PC-9 (cell line): ENCODE measurements at regions not wholly inside any gene's neighbourhood (a gene's known extent, or its start where the extent isn't known, plus 50 kb on each side); places are given as distances from the start of the nearest gene placed in this dataset.

Experiments
- BruUV-seq: library from RNA; stranded (reverse); fragments of 400-500 nt; replicated peaks from 2 replicates; lab custom pipeline; 2021; lab: Mats Ljungman, UMichigan
- CTCF ChIA-PET: fragments of 300-600 bp; sonication (Branson Sonifier 250); formaldehyde crosslinking; loops from one replicate; lab custom pipeline; 2022; ENCODE audit warnings: antibody characterized with exemption; lab: Charles Lee
- POLR2A ChIA-PET: fragments of 300-600 bp; sonication (Branson Sonifier 250); formaldehyde crosslinking; loops from one replicate; lab custom pipeline; 2022; ENCODE audit warnings: antibody characterized with exemption; ENCODE audit not compliant: unreplicated experiment; lab: Charles Lee
- DNase-seq, 2 experiments: peaks; one replicate each; pipeline versions ENCODE4 v3.0.0 to v3.0.0-alpha.2; 2015 to 2022; ENCODE audit warnings: mixed read lengths in 1 of 2
- H2AFZ ChIP-seq: fragments of 200-600 bp; sonication (generic); 2 replicates; pipeline ENCODE4 v1.8.1; 2017; ENCODE audit warnings: antibody characterized with exemption
- H3F3A ChIP-seq: fragments of 200-600 bp; sonication (generic); 2 replicates; pipeline ENCODE4 v1.8.1; 2017; ENCODE audit warnings: antibody characterized with exemption, mild to moderate bottlenecking, low read depth; ENCODE audit not compliant: insufficient read depth
- H3K27ac ChIP-seq: fragments of 200-600 bp; sonication (generic); 2 replicates; pipeline ENCODE4 v1.6.1; 2016; ENCODE audit warnings: mixed run types
- H3K27me3 ChIP-seq: fragments of 200-600 bp; sonication (generic); 2 replicates; pipeline ENCODE4 v1.6.1; 2016; ENCODE audit warnings: low read depth, mixed run types; ENCODE audit not compliant: insufficient read depth
- H3K36me3 ChIP-seq: fragments of 200-600 bp; sonication (generic); 2 replicates; pipeline ENCODE4 v1.6.1; 2016; ENCODE audit warnings: low read depth, mixed run types
- H3K4me1 ChIP-seq: fragments of 200-600 bp; sonication (generic); replicated peaks from 2 replicates; pipeline ENCODE4 v1.6.1; 2016; ENCODE audit warnings: mixed run types; ENCODE audit not compliant: insufficient read depth
- H3K4me2 ChIP-seq: fragments of 200-600 bp; sonication (generic); 2 replicates; pipeline ENCODE4 v1.6.1; 2017; ENCODE audit warnings: mixed run types
- H3K4me3 ChIP-seq: fragments of 200-600 bp; sonication (generic); 2 replicates; pipeline ENCODE4 v1.6.1; 2016; ENCODE audit warnings: mixed run types
- H3K79me2 ChIP-seq: fragments of 200-600 bp; sonication (generic); 2 replicates; pipeline ENCODE4 v1.6.1; 2017; ENCODE audit warnings: low read depth, mixed run types
- H3K9me2 ChIP-seq: fragments of 200-600 bp; sonication (generic); 2 replicates; pipeline ENCODE4 v1.8.1; 2017; ENCODE audit warnings: mild to moderate bottlenecking; ENCODE audit not compliant: insufficient read depth
- H3K9me3 ChIP-seq: fragments of 200-600 bp; sonication (generic); 2 replicates; pipeline ENCODE4 v1.8.1; 2016; ENCODE audit warnings: low read depth; ENCODE audit not compliant: insufficient read depth
- H4K20me1 ChIP-seq: fragments of 200-600 bp; sonication (generic); 2 replicates; pipeline ENCODE4 v1.8.1; 2017; ENCODE audit not compliant: insufficient read depth
- EZH2 ChIP-seq: fragments of 200-600 bp; sonication (generic); IDR thresholded peaks from 2 replicates; pipeline ENCODE4 v1.8.0; 2017; ENCODE audit warnings: antibody characterized with exemption, low read depth
- intact Hi-C: fragments of 100-400 bp; cut with micrococcal nuclease; formaldehyde crosslinking; loops from one replicate; pipeline ENCODE4 v1.10.0; 2022; ENCODE audit not compliant: unreplicated experiment
- TF ChIP-seq, protein P1 (sequence below): fragments of 200-600 bp; sonication (generic); conservative IDR thresholded peaks from 2 replicates; pipeline ENCODE4 v1.6.1; 2017; ENCODE audit warnings: mixed run types, antibody characterized with exemption, mild to moderate bottlenecking, moderate library complexity

DNA sequence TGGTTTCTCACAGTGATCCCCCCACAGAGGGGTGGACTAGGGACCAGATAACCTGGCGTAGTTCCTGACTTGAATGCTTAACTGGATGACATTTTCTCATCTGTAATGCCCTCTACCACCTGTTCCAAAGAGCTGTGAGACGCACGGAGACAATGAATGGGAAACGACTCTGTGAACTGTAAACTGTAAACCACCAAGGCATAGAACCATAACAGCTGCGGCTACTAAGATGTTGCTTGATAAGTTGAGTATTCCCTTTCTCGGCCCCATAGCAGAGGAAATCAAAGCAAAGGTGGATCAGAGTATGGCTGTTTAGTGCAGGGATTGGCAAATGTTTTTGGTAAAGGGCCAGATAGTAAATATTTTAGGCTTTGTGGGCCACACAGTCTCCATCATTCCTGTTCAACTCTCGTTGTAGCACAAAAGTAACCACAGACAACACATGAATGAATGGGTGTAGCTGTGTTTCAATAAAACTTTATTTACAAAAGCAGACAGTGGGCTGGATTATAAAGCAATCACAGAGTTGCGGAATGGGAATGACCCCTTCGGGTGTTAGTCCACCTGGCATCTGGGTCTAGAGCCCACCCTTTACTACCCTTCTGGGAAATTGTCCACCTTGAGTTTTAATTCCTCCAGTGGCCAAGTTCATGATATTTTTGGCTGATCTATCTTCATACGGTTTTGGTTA lies 315.2 kb downstream of the RPS6KC1 start:
- Histone ChIP-seq H3K9me2 (no peaks in the 10 kb centered on the region), H3K27me3 (0 out of 2 replicates have a peak, but pooled peaks cover 2% of the 10 kb centered on the region), H3K4me1 (0 out of 2 replicates have a peak, but pooled peaks cover 3% of the 10 kb centered on the region), H3K9me3 (no peaks in the 10 kb centered on the region), H4K20me1 (no peaks in the 10 kb centered on the region), H2AFZ (no peak overlapping the region), H3K36me3 (no peaks in the 10 kb centered on the region), H3K79me2 (no peaks in the 10 kb centered on the region), H3K4me3 (no peak overlapping the region), H3F3A (no peaks in the 10 kb centered on the region), H3K4me2 (no peak overlapping the region), H3K27ac (no peak overlapping the region)
- BruUV-seq, result no TSS peak
- intact Hi-C loops, result no loop called here
- no peak for DNase-seq
- POLR2A ChIA-PET, result no interaction called here
- CTCF ChIA-PET, result no interaction called here
- no peak for TF ChIP-seq EZH2
- TF ChIP-seq, protein P1, sequence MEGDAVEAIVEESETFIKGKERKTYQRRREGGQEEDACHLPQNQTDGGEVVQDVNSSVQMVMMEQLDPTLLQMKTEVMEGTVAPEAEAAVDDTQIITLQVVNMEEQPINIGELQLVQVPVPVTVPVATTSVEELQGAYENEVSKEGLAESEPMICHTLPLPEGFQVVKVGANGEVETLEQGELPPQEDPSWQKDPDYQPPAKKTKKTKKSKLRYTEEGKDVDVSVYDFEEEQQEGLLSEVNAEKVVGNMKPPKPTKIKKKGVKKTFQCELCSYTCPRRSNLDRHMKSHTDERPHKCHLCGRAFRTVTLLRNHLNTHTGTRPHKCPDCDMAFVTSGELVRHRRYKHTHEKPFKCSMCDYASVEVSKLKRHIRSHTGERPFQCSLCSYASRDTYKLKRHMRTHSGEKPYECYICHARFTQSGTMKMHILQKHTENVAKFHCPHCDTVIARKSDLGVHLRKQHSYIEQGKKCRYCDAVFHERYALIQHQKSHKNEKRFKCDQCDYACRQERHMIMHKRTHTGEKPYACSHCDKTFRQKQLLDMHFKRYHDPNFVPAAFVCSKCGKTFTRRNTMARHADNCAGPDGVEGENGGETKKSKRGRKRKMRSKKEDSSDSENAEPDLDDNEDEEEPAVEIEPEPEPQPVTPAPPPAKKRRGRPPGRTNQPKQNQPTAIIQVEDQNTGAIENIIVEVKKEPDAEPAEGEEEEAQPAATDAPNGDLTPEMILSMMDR, result no peak

DNA sequence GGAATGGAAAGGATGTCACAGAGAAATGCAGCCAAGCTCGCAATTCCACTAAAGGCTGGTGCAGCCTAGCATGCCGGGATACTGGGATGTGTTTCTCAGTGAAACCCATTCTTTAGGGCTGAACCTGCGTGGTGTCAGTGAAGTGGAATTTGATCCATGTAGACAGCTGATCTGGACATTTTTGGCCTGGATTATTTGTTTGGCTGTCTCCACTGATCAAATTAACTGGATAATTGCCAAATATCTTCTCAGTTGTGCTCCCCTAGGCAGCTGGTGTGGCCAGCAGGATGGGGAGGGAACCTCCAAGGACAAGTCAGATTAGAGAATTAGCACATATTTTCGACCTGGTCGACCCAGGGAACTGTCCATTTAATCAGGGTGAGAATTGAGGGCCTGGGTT lies 318.4 kb downstream of the RPS6KC1 start:
- no TSS peak for BruUV-seq
- Histone ChIP-seq H3K36me3 (no peaks in the 10 kb centered on the region), H3K4me3 (no peak overlapping the region), H3K27ac (no peak overlapping the region), H3K4me2 (no peak overlapping the region), H2AFZ (no peak overlapping the region), H4K20me1 (no peaks in the 10 kb centered on the region), H3K27me3 (no peaks in the 10 kb centered on the region), H3K4me1 (0 out of 2 replicates have a peak, but pooled peaks cover 3% of the 10 kb centered on the region), H3F3A (no peaks in the 10 kb centered on the region), H3K9me3 (no peaks in the 10 kb centered on the region), H3K79me2 (no peaks in the 10 kb centered on the region), H3K9me2 (no peaks in the 10 kb centered on the region)
- ChIA-PET POLR2A (no interaction called here), CTCF (no interaction called here)
- TF ChIP-seq, protein P1, result no peak
- no peak for TF ChIP-seq EZH2
- intact Hi-C loops, result no loop called here
- DNase-seq, result no peak

DNA sequence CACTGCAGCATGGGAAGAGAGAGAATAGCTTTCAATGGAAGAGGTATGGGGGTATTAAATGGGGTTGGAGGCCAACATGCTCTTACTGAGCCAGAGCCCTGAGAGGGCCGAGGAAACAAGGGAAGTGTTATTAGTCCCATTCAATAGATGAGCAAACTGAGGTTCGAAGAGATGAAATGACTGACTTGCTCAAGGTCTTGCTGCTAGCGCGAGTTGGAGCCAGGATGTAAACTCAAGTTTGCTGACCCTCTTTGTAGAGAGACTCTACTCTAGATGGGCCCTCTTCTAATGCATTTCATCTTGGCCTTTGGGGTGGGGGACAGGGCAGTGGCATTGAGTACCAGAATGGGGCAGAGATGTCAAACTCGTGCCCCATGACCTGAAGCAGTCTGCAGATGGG lies 319.5 kb downstream of the RPS6KC1 start:
- Histone ChIP-seq H3K4me2 (no peak overlapping the region), H3K4me3 (no peak overlapping the region), H3K9me2 (no peaks in the 10 kb centered on the region), H2AFZ (no peak overlapping the region), H3F3A (no peaks in the 10 kb centered on the region), H3K4me1 (no peaks in the 10 kb centered on the region), H3K79me2 (no peaks in the 10 kb centered on the region), H3K27ac (no peak overlapping the region), H3K9me3 (no peaks in the 10 kb centered on the region), H3K36me3 (no peaks in the 10 kb centered on the region), H4K20me1 (no peaks in the 10 kb centered on the region), H3K27me3 (no peaks in the 10 kb centered on the region)
- ChIA-PET CTCF (no interaction called here), POLR2A (no interaction called here)
- TF ChIP-seq, protein P1, result no peak
- no peak for TF ChIP-seq EZH2
- intact Hi-C loops, result loop anchor here (10.0 kb wide), 1 partner anchor 126 kb away; no protein-coding TSS in a partner anchor
- no TSS peak for BruUV-seq
- DNase-seq, result no peak
